CD14-positive monocyte (primary cell): ENCODE measurements at regions not wholly inside any gene's neighbourhood (a gene's known extent, or its start where the extent isn't known, plus 50 kb on each side); places are given as distances from the start of the nearest gene placed in this dataset.

Experiments
- DNase-seq, 3 donors: peaks; one replicate each; pipeline ENCODE4 v3.0.0-alpha.2; 2011 to 2022
- H2AFZ ChIP-seq: 2 replicates; pipeline ENCODE4 v1.6.0; 2012; ENCODE audit warnings: mild to moderate bottlenecking, low read depth, low read length, inconsistent platforms; ENCODE audit not compliant: insufficient read depth, poor library complexity, severe bottlenecking
- H3K27ac ChIP-seq, 2 donors: 1 replicate in 1 of 2; 2 replicates in 1 of 2; pipeline ENCODE4 v1.5.1; 2012 to 2013; ENCODE audit warnings: low read length in 2 of 2, control low read depth in 1 of 2, inconsistent platforms in 1 of 2, low read depth in 1 of 2, mild to moderate bottlenecking in 1 of 2
- H3K27me3 ChIP-seq, 2 donors: one replicate each; pipeline versions ENCODE4 v1.6.0 to v1.6.1; 2011 to 2013; ENCODE audit warnings: low read length in 2 of 2; ENCODE audit not compliant: control insufficient read depth in 2 of 2, insufficient read depth in 2 of 2
- H3K36me3 ChIP-seq, 2 donors: replicated peaks in 1 of 2; 1 replicate in 1 of 2; 2 replicates in 1 of 2; pipeline versions ENCODE4 v1.5.1 to v1.6.1; 2012 to 2013; ENCODE audit warnings: low read length in 2 of 2, control low read depth in 1 of 2, inconsistent platforms in 1 of 2, mild to moderate bottlenecking in 1 of 2; ENCODE audit not compliant: insufficient read depth in 2 of 2, control insufficient read depth in 1 of 2
- H3K4me1 ChIP-seq, 2 donors: 1 replicate in 1 of 2; 2 replicates in 1 of 2; pipeline versions ENCODE4 v1.5.1 to v1.6.1; 2012 to 2013; ENCODE audit warnings: low read length in 2 of 2, control low read depth in 1 of 2, inconsistent platforms in 1 of 2, mild to moderate bottlenecking in 1 of 2, moderate library complexity in 1 of 2; ENCODE audit not compliant: insufficient read depth in 2 of 2, control insufficient read depth in 1 of 2
- H3K4me2 ChIP-seq: replicated peaks from 2 replicates; pipeline ENCODE3; 2012; ENCODE audit warnings: low read length, moderate library complexity, mild to moderate bottlenecking; ENCODE audit not compliant: poor library complexity, severe bottlenecking; ENCODE audit errors: extremely low read depth
- H3K4me3 ChIP-seq, 3 experiments: fragments of 200-600 bp in 1 of 3; sonication (generic) in 1 of 3; replicated peaks in 1 of 3; 1 replicate in 2 of 3; 2 replicates in 1 of 3; pipeline ENCODE4 v1.5.1; 2011 to 2013; ENCODE audit warnings: low read length in 3 of 3, mild to moderate bottlenecking in 3 of 3, control low read depth in 2 of 3, low read depth in 2 of 3, inconsistent platforms in 1 of 3, moderate library complexity in 1 of 3
- H3K79me2 ChIP-seq: 2 replicates; pipeline ENCODE4 v1.6.0; 2012; ENCODE audit warnings: mild to moderate bottlenecking, control low read depth, inconsistent platforms, low read length, moderate library complexity; ENCODE audit not compliant: insufficient read depth
- H3K9ac ChIP-seq: 2 replicates; pipeline ENCODE4 v1.6.0; 2017; ENCODE audit warnings: low read length, mild to moderate bottlenecking; ENCODE audit not compliant: insufficient read depth, poor library complexity, severe bottlenecking
- H3K9me3 ChIP-seq, 2 donors: replicated peaks in 1 of 2; 1 replicate in 1 of 2; 2 replicates in 1 of 2; pipeline versions ENCODE4 v1.5.1 to v1.6.1; 2012 to 2013; ENCODE audit warnings: low read length in 2 of 2, control low read depth in 1 of 2; ENCODE audit not compliant: control insufficient read depth in 1 of 2, insufficient read depth in 1 of 2
- H4K20me1 ChIP-seq: 2 replicates; pipeline ENCODE4 v1.6.0; 2012; ENCODE audit warnings: mild to moderate bottlenecking, low read length, control low read depth, moderate library complexity; ENCODE audit not compliant: insufficient read depth
- H3K27ac Mint-ChIP-seq, 7 donors: one replicate each; pipeline ENCODE4 v1.8.0; 2020; ENCODE audit warnings: mild to moderate bottlenecking in 7 of 7, mixed read lengths in 7 of 7, moderate library complexity in 6 of 7, inconsistent platforms in 2 of 7
- H3K27me3 Mint-ChIP-seq, 3 donors: one replicate each; pipeline ENCODE4 v1.8.0; 2021 to 2022; ENCODE audit warnings: low read depth in 3 of 3, mild to moderate bottlenecking in 3 of 3, mixed read lengths in 3 of 3, moderate library complexity in 3 of 3, inconsistent platforms in 1 of 3
- H3K36me3 Mint-ChIP-seq, 2 donors: one replicate each; pipeline ENCODE4 v1.8.0; 2020; ENCODE audit warnings: mixed read lengths in 2 of 2, inconsistent platforms in 1 of 2, mild to moderate bottlenecking in 1 of 2
- H3K4me1 Mint-ChIP-seq: one replicate; pipeline ENCODE4 v1.8.0; 2020; ENCODE audit warnings: mild to moderate bottlenecking, mixed read lengths
- H3K4me3 Mint-ChIP-seq, 2 donors: one replicate each; pipeline ENCODE4 v1.8.0; 2020; ENCODE audit warnings: mild to moderate bottlenecking in 2 of 2, mixed read lengths in 2 of 2, moderate library complexity in 1 of 2
- H3K9me3 Mint-ChIP-seq, 7 donors: one replicate each; pipeline ENCODE4 v1.8.0; 2020 to 2022; ENCODE audit warnings: mixed read lengths in 7 of 7, mild to moderate bottlenecking in 6 of 7, moderate library complexity in 6 of 7, inconsistent platforms in 2 of 7
- CTCF ChIP-seq: fragments of 200-600 bp; IDR thresholded peaks from one replicate; pipeline ENCODE4 v1.8.0; 2022; ENCODE audit warnings: antibody characterized with exemption, mild to moderate bottlenecking
- WGBS: methylation state at CpG from one replicate; pipeline ENCODE4 v1.1.5; 2013; ENCODE audit warnings: missing lambda C conversion rate; ENCODE audit not compliant: insufficient coverage; 5-methylcytosine and 5-hydroxymethylcytosine counted together
- intact Hi-C, 2 donors: fragments of 100-400 bp; cut with micrococcal nuclease; formaldehyde crosslinking; loops; one replicate each; pipeline versions ENCODE4 v1.15.0 to v1.15.1; 2023

DNA sequence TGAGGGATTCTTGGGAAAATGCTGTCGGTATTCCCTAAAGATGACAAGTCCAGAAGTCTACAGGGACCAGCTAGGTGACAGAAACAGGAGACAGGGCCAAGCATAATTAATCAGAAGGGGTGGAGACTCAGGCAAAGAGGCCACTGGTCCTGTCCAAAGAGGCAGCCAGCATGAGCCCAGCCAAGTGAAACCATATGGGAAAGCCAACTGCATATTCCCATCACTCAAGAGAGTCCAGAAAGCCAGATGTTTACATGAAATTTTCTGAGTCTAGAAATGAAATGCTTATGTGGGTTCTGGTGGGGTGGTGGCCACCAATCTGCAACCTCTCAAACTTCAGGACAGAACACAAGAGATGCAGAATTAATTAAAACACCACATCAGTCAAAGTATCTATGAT, 74.3 kb downstream of the ANKRD60 start:
- H3K27ac ChIP-seq = no peak overlapping the region
- Mint-ChIP-seq H3K36me3 (no peaks in the 10 kb centered on the region), H3K27ac (no peak overlapping the region), H3K4me3 (no peak overlapping the region), H3K4me1 (no peaks in the 10 kb centered on the region), H3K27me3 (peaks cover 11 to 30% (median 26%) of the 10 kb centered on the region in 3 donors), H3K9me3 (peaks cover 0 to 3% (median 0%) of the 10 kb centered on the region in 7 donors)
- intact Hi-C loops = no loop called here
- no peaks in the 10 kb centered on the region for H3K36me3 ChIP-seq
- peaks cover 0 to 6% of the 10 kb centered on the region in 2 donors for H3K27me3 ChIP-seq
- H3K9me3 ChIP-seq = no peaks in the 10 kb centered on the region
- no peak overlapping the region for H3K9ac ChIP-seq
- no peak overlapping the region for H3K4me2 ChIP-seq
- WGBS = 91% methylated on average over 1 of the region's 1 CpG
- no peaks in the 10 kb centered on the region for H3K79me2 ChIP-seq
- no peak overlapping the region for H3K4me3 ChIP-seq
- H4K20me1 ChIP-seq = no peaks in the 10 kb centered on the region
- H3K4me1 ChIP-seq = no peaks in the 10 kb centered on the region
- no peak for DNase-seq
- TF ChIP-seq CTCF = no peak
- no peak overlapping the region for H2AFZ ChIP-seq

DNA sequence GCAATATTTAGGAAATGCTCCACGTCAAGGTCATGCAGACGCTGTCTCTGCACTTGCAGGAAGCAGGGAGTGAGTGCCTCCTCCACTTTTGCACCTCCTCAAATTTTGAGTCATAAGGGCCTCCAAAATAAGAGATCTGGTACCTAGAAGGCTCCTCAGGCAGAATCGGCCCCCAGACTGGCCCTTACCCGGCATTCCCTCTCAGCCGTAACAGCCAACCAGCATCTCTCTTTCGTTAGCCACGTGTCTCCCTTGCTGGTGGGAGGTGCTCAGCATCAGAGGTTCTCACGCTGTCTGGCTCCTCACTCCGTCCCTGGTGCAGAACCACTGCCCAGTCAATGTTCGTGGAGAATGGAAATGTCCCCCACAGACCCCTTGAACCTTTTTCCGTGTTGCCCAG, 75.3 kb downstream of the ANKRD60 start:
- Histone ChIP-seq H3K4me3 (no peak overlapping the region), H4K20me1 (no peaks in the 10 kb centered on the region), H3K27ac (no peak overlapping the region), H3K4me1 (no peaks in the 10 kb centered on the region), H3K9ac (no peak overlapping the region), H2AFZ (no peak overlapping the region), H3K36me3 (no peaks in the 10 kb centered on the region), H3K4me2 (no peak overlapping the region), H3K9me3 (no peaks in the 10 kb centered on the region), H3K79me2 (no peaks in the 10 kb centered on the region), H3K27me3 (peaks cover 0 to 6% of the 10 kb centered on the region in 2 donors)
- intact Hi-C loops = no loop called here
- DNase-seq = no peak
- H3K36me3 Mint-ChIP-seq = no peaks in the 10 kb centered on the region
- 64% methylated on average over 9 of the region's 11 CpGs for WGBS
- no peak overlapping the region for H3K4me3 Mint-ChIP-seq
- H3K27me3 Mint-ChIP-seq = peaks cover 9 to 33% (median 24%) of the 10 kb centered on the region in 3 donors
- H3K4me1 Mint-ChIP-seq = no peaks in the 10 kb centered on the region
- H3K27ac Mint-ChIP-seq = no peak overlapping the region
- no peak for TF ChIP-seq CTCF
- H3K9me3 Mint-ChIP-seq = peaks cover 0 to 4% (median 1%) of the 10 kb centered on the region in 7 donors
